OCI-LY7 (cell line): ENCODE measurements at regions not wholly inside any gene's neighbourhood (a gene's known extent, or its start where the extent isn't known, plus 50 kb on each side); places are given as distances from the start of the nearest gene placed in this dataset.

ENCODE experiments used
- CTCF ChIP-seq: fragments of 200-600 bp; sonication (generic); conservative IDR thresholded peaks from 2 replicates; pipeline ENCODE4 v1.5.1; 2014; ENCODE audit warnings: mild to moderate bottlenecking, antibody characterized with exemption, low read length, moderate library complexity, mixed read lengths
- EZH2phosphoT487 ChIP-seq: fragments of 200-600 bp; sonication (generic); IDR thresholded peaks from 2 replicates; pipeline ENCODE4 v1.6.1; 2018; ENCODE audit warnings: low read depth, borderline replicate concordance, mild to moderate bottlenecking, mixed run types, antibody characterized with exemption, low read length, moderate library complexity, mixed read lengths

GRCh38 chrX:40154853-40155588 is 57.3 kb upstream of the BCOR start:
- TF ChIP-seq CTCF, result no peak
- no peak for TF ChIP-seq EZH2phosphoT487
